Esophagus squamous epithelium (tissue), 5 donors: ENCODE measurements at regions not wholly inside any gene's neighbourhood (a gene's known extent, or its start where the extent isn't known, plus 50 kb on each side); places are given as distances from the start of the nearest gene placed in this dataset.

Experiments
- DNase-seq: peaks from one replicate; lab custom pipeline; 2025; lab: John Stamatoyannopoulos, UW
- H3K27ac ChIP-seq, 4 donors: fragments of 200-600 bp; sonication (generic); one replicate each; pipeline ENCODE4 v1.5.1; 2016 to 2019; ENCODE audit warnings: mild to moderate bottlenecking in 1 of 4
- H3K27me3 ChIP-seq, 4 donors: fragments of 200-600 bp; sonication (generic); 1 replicate in 3 of 4; 2 replicates in 1 of 4; pipeline versions ENCODE4 v1.5.1 to v1.6.0; 2017 to 2021; ENCODE audit warnings: antibody characterized with exemption in 1 of 4
- H3K36me3 ChIP-seq, 3 donors: fragments of 200-600 bp; sonication (generic); one replicate each; pipeline ENCODE4 v1.5.1; 2016 to 2019
- H3K4me1 ChIP-seq, 3 donors: fragments of 200-600 bp; sonication (generic); one replicate each; pipeline ENCODE4 v1.5.1; 2017 to 2019
- H3K4me3 ChIP-seq, 4 donors: fragments of 200-600 bp; sonication (generic); 1 replicate in 3 of 4; 2 replicates in 1 of 4; pipeline ENCODE4 v1.5.1; 2016 to 2019; ENCODE audit warnings: mild to moderate bottlenecking in 2 of 4, moderate library complexity in 1 of 4
- H3K9me3 ChIP-seq, 3 donors: fragments of 200-600 bp; sonication (generic); one replicate each; pipeline ENCODE4 v1.5.1; 2016 to 2019
- POLR2A ChIP-seq, 4 donors: fragments of 450-650 bp; IDR thresholded peaks; one replicate each; pipeline ENCODE4 v1.6.1; 2017; ENCODE audit warnings: antibody characterized with exemption in 4 of 4, mild to moderate bottlenecking in 4 of 4, moderate library complexity in 3 of 4
- WGBS, 2 donors: methylation state at CpG; one replicate each; pipeline ENCODE4 v1.1.5; 2018; 5-methylcytosine and 5-hydroxymethylcytosine counted together
- intact Hi-C: fragments of 100-400 bp; cut with DNase I; formaldehyde crosslinking; loops from one replicate; pipeline ENCODE4 v1.15.0; 2022
- TF ChIP-seq, protein P1 (sequence below), 6 experiments: fragments of 450-650 bp in 4 of 6; fragments of 200-600 bp in 2 of 6; sonication (generic) in 2 of 6; IDR thresholded peaks; one replicate each; pipeline ENCODE4 v1.5.1; 2016 to 2019; ENCODE audit warnings: antibody characterized with exemption in 6 of 6, mild to moderate bottlenecking in 4 of 6, moderate library complexity in 4 of 6
- donor health status: DM: yes; HTN: yes; CAD: no.

DNA sequence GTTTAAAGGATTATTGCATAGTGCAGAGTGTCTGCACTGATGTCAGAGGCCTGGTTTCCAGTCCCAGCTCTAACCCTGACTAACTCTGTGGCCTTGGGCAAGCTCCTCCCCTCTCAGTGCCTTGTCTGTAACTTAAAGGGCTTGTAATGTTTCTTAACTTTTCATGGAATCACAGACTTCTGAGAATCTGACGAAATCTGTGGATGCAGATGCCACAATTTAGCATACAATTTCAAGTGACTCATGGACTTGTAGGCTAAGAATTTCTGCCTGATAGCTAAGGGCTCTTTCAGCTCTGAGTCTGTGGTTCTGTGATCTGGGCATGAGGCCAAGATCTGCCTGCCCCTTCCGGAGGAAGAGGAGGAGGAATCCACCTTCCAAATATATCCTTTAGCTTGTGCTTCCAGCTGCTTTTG lies 236.9 kb downstream of the AR start:
- H3K27ac ChIP-seq = peak overlapping the region in 3 of 4 donors; percentile 13 to 65 (median 42)
- TF ChIP-seq, protein P1, sequence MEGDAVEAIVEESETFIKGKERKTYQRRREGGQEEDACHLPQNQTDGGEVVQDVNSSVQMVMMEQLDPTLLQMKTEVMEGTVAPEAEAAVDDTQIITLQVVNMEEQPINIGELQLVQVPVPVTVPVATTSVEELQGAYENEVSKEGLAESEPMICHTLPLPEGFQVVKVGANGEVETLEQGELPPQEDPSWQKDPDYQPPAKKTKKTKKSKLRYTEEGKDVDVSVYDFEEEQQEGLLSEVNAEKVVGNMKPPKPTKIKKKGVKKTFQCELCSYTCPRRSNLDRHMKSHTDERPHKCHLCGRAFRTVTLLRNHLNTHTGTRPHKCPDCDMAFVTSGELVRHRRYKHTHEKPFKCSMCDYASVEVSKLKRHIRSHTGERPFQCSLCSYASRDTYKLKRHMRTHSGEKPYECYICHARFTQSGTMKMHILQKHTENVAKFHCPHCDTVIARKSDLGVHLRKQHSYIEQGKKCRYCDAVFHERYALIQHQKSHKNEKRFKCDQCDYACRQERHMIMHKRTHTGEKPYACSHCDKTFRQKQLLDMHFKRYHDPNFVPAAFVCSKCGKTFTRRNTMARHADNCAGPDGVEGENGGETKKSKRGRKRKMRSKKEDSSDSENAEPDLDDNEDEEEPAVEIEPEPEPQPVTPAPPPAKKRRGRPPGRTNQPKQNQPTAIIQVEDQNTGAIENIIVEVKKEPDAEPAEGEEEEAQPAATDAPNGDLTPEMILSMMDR (IDR thresholded peaks at IDR 0.05) = no peak
- no peak for TF ChIP-seq POLR2A (IDR thresholded peaks at IDR 0.05)
- intact Hi-C loops = no loop called here

DNA sequence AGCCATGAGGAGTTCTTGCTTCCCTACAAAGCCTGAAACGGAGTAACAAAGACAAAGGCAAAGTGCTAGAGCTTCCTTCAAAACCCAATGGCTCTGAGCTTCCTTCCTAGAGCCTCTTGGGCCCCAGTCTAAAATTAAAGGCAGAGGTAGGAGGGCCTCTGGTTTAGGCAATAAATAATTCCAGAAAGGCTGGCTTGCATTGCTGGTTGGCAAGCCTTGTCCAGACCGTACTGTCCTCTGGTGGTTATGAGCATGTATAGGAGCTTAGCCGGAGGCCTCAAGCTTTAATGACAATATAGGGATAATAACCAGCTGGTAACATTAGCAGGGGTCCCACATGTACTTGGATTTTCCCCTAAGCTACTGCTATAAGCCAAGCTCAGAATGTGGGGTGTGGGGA lies 237.3 kb downstream of the AR start:
- Histone ChIP-seq H3K27ac (peak overlapping the region in 1 of 4 donors; percentile 65), H3K36me3 (no peaks in the 10 kb centered on the region), H3K9me3 (no peaks in the 10 kb centered on the region), H3K4me1 (peaks cover 0 to 6% (median 0%) of the 10 kb centered on the region in 3 donors), H3K27me3 (no peaks in the 10 kb centered on the region), H3K4me3 (no peak overlapping the region)
- DNase-seq = no peak
- TF ChIP-seq, protein P1 (IDR thresholded peaks at IDR 0.05) = no peak
- no peak for TF ChIP-seq POLR2A (IDR thresholded peaks at IDR 0.05)
- WGBS, 2 donors = 50% methylated on average over 2 of the region's 3 CpGs; no CpG with 5 or more reads in 1 of the 2 donors
- intact Hi-C loops = no loop called here

More for the DNA sequence above, 236.9 kb downstream of the AR start:
- H3K4me1 ChIP-seq = peaks cover 0 to 6% (median 0%) of the 10 kb centered on the region in 3 donors
- WGBS, 2 donors = 0% methylated on average over 1 to 2 of the region's 2 CpGs
- no peaks in the 10 kb centered on the region for H3K9me3 ChIP-seq
- H3K36me3 ChIP-seq = no peaks in the 10 kb centered on the region
- DNase-seq = no peak
- H3K4me3 ChIP-seq = no peak overlapping the region
- H3K27me3 ChIP-seq = no peaks in the 10 kb centered on the region

GRCh38 chrX:67784712-67785111 lies 240.9 kb downstream of the AR start:
- H3K27ac ChIP-seq = no peak overlapping the region
- TF ChIP-seq, protein P1 (IDR thresholded peaks at IDR 0.05) = no peak
- TF ChIP-seq POLR2A (IDR thresholded peaks at IDR 0.05) = no peak

DNA sequence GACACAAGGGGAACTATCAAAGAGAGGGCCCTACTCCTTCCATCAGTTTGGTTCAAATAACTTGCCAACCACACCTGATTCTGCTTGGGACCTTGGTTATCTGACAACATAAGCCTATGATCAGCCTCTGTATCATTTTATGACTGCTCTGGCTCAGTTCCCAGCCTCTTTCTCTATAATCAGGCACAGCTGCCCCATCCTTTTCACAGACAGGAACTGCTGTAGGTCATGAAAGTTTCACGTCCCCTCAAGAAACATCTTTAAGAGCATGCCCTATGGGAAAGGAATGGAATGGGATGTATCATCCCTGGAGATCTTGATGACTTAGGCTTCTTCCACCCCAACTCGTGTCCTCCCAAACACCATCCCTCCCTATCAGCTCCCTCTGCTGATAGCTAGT lies 243.4 kb downstream of the AR start:
- Histone ChIP-seq H3K27me3 (no peaks in the 10 kb centered on the region), H3K36me3 (no peaks in the 10 kb centered on the region), H3K27ac (no peak overlapping the region), H3K4me3 (no peak overlapping the region), H3K4me1 (no peaks in the 10 kb centered on the region), H3K9me3 (no peaks in the 10 kb centered on the region)
- DNase-seq = no peak
- intact Hi-C loops = no loop called here
- WGBS, 2 donors = 40 to 80% methylated on average over 1 to 2 of the region's 2 CpGs
- TF ChIP-seq, protein P1 (IDR thresholded peaks at IDR 0.05) = no peak
- no peak for TF ChIP-seq POLR2A (IDR thresholded peaks at IDR 0.05)

More at GRCh38 chrX:67784712-67785111, 240.9 kb downstream of the AR start:
- no peak for DNase-seq
- H3K9me3 ChIP-seq = no peaks in the 10 kb centered on the region
- intact Hi-C loops = no loop called here
- no peaks in the 10 kb centered on the region for H3K36me3 ChIP-seq
- H3K4me3 ChIP-seq = no peak overlapping the region
- 34 to 51% methylated on average over 2 of the region's 2 CpGs for WGBS, 2 donors
- peaks cover 0 to 6% (median 0%) of the 10 kb centered on the region in 3 donors for H3K4me1 ChIP-seq
- H3K27me3 ChIP-seq = no peaks in the 10 kb centered on the region

DNA sequence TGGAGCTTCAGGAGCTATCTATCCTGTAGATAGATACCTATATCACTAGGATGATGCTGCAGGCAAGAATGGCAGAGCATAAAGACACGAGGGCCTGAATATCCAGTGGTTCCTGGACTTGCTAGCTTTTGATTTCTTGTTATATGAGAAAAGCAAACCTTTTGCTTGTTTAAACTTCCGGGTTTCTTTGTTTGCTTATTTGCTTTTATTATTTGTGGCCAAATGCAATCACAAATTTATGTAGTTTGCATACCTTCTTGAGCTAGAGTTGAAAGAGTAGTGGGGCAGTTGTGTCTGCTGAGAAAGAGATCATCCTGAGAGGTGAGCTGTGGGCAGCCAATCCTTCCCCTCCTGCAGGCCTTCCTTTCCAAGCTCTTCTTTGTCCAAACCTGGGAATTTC lies 245.7 kb downstream of the AR start:
- no peak for TF ChIP-seq POLR2A (IDR thresholded peaks at IDR 0.05)
- TF ChIP-seq, protein P1 (IDR thresholded peaks at IDR 0.05) = no peak
- intact Hi-C loops = no loop called here
- WGBS, 2 donors = 31% methylated on average over 2 of the region's 2 CpGs
- Histone ChIP-seq H3K27me3 (no peaks in the 10 kb centered on the region), H3K27ac (no peak overlapping the region), H3K4me3 (no peak overlapping the region), H3K36me3 (no peaks in the 10 kb centered on the region), H3K9me3 (no peaks in the 10 kb centered on the region), H3K4me1 (no peaks in the 10 kb centered on the region)
- DNase-seq = no peak
